NCI-H524 (cell line): ENCODE measurements at regions not wholly inside any gene's neighbourhood (a gene's known extent, or its start where the extent isn't known, plus 50 kb on each side); places are given as distances from the start of the nearest gene placed in this dataset.

Experiments used
- DNase-seq, 2 experiments: peaks; one replicate each; lab custom pipeline; 2025; lab: John Stamatoyannopoulos, UW

DNA sequence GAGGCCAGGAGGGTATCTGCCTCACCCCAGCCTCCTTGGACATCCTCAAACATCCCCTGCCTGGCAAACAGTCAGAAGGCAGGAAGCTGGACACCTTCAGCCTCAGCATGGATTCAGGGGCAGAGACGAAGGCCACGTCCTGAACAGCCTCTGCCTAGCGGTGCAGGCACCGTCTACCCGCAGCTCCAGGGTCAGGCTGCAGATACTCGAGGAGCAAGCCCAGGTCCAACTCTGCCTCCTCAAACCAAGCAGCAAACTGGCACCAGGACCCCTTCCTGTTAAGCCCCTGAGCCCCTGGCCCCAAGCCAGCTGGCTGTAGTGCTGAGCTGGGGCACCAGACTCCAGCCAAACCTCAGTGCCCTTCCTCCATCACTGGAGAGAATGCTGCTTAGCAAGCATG lies 494.7 kb downstream of the NPHP4 start:
- DNase-seq, result no peak

DNA sequence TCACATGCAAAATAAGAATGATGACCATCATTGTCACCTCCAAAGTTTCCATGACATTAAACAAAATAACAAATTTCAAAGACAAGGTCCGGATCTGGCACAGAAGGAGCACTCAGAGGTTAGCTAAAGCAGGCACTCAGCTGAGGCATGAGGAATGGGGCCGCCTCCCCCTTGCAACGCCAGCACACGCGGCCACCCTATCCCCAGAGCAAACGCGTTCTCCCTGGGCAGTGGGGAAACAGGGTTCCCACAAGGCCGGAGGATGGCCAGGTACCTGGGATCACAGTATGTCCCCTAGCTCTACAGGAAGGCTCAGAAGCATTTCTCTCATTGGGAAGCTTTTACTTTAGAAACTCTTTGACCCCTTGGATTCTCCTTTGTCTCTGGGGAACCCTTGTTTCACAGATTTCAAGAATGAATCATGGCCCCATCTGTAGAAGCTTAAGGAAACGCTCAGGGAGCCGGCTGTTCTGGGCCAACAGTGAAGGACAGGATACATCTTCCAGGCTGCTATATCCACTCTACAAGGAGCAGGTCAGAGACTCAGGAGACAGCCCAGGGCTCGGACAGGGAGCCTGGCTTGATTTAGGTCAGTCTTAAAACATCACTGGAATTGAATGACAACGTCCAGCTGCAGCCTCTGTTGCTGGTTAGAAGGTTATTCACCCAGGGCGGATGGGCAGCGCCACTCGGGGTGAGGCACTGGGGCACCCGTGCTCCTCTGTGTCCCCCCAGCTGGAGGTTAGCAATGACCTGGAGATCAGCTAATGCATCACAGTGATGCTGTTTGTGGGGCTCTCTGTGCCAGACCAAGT lies 496.4 kb downstream of the NPHP4 start:
- no peak for DNase-seq

DNA sequence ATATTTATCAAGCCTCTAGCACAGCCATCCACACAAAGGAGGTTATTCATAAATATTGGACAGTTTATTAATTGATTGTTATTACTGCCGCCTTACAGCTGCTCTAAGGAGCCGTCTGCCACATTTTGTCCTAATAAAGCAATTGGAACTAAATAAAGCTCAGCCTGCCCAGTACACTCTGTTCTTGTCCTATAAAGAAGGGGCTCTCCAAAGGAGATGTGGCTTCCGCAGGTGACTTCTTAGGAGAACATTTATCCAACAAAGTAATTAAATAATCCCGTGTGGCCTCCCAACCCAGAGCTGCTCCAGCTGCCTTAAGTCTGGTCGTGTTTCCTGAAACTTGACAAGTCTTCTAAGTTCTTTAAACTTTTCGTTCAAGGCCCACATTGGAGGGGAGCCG lies 497.7 kb downstream of the NPHP4 start:
- no peak for DNase-seq

DNA sequence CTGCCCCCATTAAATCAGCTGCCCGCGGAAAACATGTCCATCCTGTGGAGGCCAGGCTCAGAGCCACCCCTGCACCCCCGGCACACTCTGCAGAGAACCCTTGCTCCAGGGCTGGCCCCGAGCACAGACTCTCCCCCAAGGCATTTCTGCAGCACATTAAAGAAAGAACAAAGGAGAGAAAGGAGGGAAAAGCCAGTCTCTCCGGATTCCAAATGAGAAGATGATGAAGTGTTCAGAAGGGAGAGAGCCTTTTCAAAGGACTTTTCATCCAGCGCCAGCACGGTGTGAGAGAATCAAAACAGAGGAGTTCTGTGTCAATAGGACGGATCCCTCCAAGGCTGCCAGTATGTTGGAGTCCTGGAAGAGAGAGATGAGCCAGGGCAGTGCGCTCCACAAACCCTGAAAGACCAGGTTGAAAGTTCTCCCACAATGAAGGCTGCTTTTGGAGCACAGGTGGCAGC lies 498.3 kb downstream of the NPHP4 start:
- no peak for DNase-seq

DNA sequence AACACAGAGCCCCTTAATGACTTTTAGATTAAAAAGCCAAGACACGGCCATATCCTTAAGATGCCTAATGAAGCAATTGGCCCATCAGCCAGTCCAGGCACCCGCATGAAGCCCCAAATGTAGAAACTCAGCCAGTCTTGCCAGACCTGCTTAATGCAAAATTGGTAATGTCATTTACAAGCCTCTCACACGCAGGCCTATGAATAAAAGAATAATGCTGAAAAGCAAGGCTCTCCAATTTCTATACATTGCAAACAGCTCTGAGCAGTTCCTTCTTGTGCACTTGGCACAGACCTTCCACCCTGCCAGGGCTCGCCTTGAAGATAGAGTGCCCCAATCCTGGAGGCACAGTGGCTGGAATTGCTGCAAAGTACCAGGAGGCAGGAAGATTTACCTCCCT lies 498.9 kb downstream of the NPHP4 start:
- no peak for DNase-seq

DNA sequence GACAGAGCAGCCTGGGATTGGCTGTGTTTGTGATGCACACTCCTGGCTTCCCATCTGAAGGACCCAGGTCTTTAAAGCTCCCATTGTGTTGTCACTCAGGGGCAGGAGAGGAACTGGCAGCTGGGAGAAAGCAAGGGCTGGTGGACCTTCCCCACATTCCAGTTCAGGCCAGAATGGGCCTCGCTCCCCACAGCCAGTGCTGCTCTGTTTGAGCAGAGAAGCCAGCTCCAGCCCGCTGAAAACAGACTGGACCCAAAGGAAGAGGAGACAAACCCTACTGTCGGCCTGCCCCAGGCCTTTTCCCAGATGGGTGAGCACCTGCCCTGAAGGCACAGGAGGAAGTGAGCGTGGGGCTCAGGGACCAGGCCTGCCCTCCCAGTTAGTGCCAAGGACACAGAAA lies 499.4 kb downstream of the NPHP4 start:
- no peak for DNase-seq

DNA sequence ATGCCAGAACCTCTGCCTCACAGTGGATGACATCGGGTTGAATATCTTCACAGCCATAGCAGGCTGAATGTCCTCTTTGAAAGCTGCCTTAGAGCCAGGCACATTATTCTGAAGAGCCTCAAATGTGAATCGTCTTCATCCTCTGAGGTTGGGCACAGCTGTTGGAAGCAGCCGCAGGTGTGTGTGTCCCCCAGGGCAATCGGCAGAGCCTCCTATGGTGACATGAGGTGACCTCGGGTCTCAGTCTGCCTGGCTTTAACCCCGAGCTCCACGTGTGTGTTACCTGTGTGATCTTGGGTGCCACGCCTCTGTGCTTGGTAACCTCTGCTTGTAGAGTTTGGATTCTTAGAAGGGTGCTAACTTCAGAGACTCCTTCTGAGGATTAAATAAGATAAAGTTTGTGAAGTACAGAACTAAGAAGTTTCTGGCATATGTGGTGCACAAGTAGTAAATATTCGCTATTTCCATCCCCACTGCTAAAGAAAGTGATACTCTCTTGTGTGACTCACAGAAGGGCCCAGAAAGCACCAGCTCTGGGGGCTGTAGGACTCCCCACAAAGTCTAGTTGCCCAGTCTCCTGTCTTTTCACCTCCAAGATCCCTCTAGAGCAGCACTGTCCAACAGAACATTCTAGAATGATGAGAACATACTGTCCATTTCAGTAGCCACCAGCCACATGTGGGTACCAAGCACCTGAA lies 500.9 kb downstream of the NPHP4 start:
- DNase-seq, result no peak

DNA sequence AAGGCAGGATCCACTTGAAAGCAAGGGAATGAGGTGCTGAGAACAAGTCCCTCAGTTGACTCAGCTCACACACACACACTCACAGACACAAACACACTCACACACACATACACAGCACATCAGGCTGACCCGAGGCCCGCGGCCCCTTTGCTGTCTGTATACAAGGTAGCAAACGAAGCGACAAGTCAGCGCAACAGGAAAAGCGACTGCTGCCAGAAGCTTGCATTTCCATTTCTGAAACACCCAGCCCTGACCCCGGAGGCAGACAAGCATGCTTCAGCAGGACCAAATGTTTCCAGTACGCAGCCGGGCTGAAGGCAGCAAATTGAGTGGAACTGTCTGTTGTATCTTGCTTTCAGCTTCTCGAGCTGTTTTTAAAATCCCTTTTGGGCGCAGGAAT lies 501.6 kb downstream of the NPHP4 start:
- no peak for DNase-seq

DNA sequence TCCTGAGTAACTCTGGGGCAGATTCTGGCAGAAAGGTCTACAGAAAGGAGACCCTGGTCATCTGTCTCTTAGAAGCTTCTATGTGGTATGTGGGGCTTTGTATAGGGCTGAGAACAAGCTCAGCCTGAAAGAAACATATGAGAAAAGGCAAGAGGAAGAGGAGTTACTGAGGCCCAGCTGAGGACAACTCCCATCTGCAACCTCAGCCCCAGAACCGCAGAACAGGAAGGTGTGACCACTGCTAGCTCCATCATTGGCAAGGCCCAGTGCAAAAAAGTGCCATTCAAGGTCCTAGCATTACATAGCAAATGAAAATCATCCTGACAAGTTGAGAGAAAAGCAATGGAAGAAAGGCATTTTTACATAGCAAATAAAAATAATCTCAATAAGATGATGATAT lies 503.8 kb downstream of the NPHP4 start:
- no peak for DNase-seq

DNA sequence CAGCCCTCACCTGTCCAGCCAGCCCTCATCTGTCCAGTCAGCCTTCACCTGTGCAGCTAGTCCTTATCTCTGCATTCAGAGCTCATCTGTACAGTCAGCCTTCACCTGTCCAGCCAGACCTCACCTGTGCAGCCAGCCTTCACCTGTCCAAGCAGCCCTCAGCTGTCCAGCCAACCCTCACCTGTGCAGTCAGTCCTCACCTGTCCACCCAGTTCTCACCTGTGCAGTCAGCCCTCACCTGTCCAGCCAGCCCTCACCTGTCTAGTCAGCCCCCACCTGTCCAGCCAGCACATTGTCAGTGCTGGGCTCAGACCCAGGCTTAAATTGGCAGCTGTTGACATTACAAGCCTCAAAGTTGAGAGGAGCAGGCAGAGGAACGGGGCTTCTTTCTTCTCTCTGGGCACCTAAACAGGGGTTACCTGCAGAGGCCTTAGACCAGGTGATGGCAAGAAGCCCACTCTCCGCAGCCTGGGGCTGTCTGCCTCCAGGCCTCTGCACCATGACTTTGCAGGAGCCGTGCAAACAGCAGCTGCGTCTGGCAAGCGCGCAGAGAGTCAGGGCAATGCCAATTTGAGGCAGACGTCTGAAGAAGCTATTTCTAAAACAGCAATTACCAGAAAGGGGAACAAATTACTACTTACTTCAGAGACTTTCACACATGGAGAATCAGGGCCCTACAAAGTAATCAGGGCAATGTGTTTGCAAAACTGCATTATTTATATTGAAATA lies 506.1 kb downstream of the NPHP4 start:
- no peak for DNase-seq

DNA sequence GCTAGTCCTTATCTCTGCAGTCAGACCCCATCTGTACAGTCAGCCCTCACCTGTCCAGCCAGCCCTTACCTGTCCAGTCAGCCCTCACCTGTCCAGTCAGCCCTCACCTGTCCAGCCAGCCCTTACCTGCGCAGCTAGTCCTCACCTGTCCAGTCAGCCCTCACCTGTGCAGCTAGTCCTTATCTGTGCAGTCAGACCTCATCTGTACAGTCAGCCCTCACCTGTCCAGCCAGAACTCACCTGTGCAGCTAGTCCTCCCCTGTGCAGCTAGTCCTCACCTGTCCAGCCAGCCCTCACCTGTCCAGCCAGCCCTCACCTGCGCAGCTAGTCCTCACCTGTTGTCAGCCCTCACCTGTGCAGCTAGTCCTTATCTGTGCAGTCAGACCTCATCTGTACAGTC lies 506.8 kb downstream of the NPHP4 start:
- no peak for DNase-seq

DNA sequence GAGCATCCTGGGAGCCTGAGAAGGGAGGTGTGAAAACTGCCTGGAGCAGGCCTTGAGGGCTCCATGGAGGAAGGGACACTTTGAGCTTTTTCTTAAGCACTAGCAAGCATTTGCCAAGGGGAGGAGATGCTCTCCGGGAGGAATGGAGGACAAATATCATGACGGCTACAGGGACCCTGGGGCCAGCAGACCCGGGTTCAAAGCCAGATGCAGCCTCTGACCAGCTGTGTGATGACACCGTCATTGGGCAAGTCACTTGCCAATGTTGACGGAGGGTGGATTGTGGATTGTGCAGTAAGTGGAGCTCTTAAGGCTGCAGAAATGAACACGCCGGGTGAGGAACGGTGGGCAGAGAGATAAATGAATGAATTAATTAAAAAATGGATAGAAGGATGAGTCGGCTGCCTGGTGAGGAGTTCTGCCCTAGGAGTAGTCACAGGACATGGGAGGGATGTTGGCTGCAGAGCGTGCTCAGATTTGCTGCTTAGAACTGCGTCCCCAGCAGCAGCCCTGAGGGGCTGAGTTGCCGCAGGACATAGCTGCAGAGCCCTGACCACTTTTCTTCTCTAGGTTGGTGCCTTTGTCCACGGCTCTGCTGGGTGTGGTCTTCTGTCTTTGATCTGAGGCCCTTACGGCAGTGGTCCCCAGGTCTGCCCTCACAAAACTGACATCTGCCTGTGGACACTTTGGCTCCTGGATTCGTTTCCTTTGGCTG lies 507.6 kb downstream of the NPHP4 start:
- DNase-seq, result no peak

DNA sequence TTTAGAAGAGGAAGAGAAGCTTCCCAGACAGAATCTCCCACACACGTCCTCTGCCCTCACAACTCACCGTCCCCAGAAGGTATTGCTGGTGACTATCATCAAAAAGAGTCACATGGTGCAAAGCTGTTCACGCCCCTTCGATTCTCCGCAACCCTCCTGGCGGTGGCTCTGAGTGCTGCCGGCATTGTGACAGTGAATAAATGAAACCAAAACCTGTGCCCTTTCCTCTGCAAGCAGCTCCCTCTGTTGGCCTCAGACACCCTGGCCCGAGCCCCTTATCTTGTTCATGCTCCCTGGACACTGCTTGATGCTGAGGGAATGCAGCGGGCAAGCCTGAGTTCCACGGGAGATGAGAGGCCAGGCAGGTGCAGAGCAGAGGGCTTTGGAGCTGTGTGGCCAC lies 510.3 kb downstream of the NPHP4 start:
- DNase-seq, result peak in 1 of 2 experiments; percentile 11

DNA sequence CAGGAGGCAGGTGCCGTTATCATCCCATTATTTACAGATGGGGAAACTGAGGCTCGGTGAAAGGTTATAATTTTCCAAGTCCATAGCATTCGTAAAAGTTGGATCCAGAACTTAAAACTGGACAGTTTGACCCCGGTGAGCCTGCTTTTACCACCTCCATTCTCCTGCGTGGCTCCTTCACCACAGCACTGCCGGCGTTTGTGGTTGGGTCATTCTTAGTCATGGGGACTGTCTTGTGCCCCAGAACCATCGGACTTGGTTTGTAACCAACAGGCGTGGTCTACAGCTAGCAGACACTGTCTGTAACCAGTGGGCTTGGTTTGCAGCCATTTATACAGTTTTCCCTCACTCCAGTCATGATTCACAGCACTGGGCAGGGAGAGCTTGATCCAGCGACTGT lies 511.3 kb downstream of the NPHP4 start:
- no peak for DNase-seq

DNA sequence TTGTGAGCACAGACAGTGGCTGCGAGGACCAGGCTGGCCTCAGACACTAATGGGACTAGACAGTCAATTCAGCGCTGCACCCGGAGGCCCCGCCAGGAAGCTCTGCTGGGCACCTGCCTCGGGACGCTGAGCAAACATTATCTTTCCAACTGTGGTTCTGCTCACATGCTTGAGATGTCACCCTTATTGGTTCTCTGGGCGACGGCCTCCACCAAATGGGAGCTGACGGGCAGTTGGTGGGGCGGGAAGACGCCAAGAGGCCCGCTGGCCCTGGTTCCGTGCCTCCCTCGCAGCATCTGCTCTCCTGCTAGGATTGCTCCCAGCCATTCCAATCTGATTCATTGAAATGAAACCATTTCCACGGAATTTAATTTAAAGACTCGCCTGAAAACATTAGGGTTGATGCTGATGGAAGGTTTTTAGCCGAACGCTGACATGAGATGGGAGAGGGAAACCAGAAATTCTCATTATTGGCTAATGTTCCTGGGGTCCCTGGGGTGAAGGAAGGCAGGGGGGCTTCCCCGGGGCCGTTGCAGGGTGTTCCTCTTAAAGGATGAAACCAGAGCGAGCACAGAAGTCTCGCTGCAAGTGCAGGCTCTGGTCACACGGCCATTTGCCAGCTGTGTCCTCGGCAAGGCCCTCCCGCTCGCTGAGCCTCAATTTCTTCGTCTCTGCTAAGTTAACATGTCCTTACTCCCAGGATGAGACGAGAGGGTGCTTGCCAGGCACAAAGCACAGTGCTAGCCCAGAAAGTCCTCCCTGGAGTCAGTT lies 512.2 kb downstream of the NPHP4 start:
- no peak for DNase-seq

DNA sequence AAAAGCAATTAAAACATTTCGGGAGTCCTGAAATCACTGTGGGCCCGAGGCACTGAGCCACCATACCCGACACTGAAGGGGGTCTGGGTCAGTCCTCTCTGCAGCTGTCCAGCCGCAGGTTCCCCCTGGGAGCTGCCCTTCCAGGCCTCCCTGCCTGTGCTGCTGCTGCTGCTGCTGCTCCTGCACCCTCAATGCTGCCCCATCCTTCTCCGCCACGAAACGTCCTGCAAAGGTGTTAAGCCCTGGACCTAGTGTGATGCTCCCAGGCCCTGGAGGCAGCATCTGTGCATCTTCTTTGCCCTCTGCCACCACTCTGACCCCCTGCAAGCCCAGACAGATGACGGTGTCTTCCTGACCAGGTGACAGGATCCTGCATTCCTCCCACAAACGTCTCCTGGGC lies 513.3 kb downstream of the NPHP4 start:
- DNase-seq, result no peak

DNA sequence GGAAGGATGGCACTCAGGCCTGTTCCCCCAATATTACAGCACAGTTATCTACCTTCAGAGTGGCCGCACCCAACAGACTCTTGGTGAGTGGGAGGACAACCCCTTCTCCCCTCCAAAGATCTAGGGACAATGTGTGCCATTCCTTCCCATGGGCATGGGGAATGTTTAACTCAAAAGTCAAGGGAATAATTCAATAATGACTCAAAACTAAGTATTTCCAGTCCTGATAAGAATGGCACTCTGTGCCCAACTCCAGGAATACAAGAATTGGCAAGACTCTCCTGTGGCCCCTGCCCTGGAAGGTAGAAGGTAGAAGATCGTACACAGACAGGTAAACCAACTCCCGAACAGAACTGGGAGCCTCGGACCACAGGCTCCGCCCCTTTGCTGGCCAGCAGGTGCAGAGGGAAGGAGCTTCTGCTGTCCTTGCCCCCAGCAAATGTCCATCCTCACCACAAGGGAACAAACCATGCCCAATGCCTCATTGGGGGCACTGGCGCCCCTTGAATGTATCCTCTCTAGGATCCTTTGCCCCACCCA lies 514.0 kb downstream of the NPHP4 start:
- no peak for DNase-seq

DNA sequence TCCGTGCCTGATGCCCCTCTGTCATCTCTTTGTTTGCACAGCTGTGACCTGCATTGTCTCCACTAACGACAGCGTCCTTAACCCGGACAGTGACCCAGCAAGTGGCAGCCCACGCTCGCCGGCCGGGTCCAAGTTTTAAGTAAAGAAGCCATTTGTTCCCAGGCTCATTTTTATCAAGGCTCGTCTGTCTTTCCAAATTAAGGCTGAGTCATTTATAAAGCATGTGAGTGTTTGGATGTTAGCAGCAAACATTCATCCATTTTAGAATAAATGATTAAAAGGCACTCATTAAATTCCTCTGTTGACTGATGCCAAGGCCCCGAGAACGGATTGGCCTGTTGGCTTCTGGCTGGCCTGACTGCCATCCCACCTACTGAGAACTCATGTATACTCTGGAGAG lies 514.5 kb downstream of the NPHP4 start:
- no peak for DNase-seq

DNA sequence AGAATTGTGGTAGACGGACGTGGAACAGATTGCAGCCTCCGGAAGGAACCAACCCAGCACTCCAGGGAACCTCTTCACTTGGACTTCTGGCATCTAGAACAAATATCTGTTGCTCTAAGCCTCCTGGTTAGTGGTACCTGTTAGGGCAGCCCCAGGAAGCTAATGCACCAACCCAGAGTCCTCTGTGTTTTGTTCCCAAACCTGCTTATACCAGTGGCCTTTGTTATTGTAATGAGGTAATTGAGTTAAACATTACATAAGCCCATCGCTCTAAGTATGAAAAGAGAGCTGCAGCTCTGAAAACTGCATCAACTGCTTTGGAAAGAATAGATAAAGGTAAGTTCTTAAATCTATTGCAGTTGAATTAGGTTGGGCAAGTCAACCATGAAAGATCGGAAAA lies 516.7 kb downstream of the NPHP4 start:
- DNase-seq, result no peak

DNA sequence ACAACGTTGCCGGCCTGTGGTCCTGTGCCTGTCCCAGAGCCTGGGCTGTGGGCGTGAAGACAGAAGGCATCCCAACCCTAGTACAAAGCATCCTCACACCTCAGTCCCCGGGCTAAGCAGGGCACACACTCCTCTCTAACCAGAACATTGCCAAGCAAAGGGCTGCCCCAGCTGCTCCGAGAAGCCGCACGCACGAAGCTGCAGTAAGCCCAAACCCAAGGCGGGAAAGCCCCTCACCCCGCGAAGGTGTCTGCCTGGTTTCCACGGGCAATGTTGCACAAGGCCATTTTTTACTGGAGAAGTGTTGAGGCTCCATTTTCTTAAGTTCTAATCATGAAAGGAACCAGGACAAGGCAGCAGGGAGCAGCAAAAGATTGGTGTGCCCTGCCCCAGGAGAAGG lies 519.0 kb downstream of the NPHP4 start:
- no peak for DNase-seq

DNA sequence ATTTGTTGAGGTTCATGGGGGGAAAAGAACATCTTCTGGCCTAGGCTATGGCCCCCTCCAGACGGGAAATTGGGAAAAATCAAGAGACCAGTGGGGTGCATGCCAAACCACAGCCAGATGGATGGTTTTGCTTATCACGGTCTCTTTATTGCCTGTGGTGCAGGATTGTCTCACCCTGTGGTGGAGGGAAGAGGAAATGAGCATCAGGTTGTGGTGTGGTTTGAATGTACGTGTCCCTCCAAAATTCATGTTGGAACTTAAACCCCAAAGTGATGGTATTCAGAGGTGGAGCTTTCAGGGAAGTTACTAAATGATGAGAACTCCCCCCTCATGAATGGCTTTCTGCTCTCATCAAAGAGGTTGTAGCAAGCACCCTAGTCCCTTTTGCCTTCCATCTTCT lies 525.7 kb downstream of the NPHP4 start:
- DNase-seq, result no peak
